Right forelimb (tissue), 1 donor: ENCODE measurements at regions not wholly inside any gene's neighbourhood (a gene's known extent, or its start where the extent isn't known, plus 50 kb on each side); places are given as distances from the start of the nearest gene placed in this dataset.

ENCODE experiments used
- DNase-seq: peaks from one replicate; pipeline ENCODE4 v3.0.0-alpha.2; 2018

- DNase-seq = no peak
Measured at GRCh38 chr9:117546894-117547678, 132.2 kb upstream of the ASTN2 start.

- DNase-seq = no peak
Measured at GRCh38 chr9:117545846-117546245, 131.0 kb upstream of the ASTN2 start.

DNA sequence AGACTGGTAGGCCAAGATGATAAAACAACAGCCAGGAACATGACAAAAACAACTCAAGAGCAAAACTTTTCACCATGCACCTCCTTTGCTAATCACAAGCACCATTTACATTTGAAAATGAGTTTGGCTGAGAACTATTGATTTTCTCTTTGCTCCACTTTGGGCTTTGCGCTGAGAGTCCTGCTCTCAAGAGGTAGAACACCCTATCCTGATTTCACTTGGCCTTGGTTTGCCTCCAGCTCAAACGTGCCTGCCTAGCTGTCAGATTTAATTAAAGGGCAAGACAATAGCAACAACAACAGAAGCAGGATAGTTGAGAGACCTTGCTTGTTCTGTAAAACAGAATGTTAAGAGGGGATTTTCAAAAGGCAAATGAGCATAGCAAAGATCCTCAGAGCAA lies 128.2 kb upstream of the ASTN2 start:
- DNase-seq = no peak

DNA sequence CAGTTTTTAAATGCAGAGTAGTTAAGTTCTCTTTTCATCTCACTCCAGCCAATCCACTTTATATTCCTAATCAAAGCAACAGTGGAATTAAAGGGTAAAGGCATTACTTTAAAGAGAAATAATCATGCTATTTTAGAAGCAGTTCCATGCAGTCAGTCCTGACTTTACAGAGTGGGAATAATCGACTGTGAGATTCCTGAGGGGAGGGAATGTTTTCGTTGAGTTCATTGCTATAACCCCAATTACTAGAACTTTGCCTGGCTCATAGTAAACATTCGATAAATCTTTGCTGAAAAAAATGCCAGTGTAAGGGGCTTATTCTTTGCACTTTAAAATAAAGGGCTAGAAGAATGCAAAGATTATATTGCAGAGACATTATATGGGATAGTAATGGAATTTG lies 127.2 kb upstream of the ASTN2 start:
- no peak for DNase-seq

GRCh38 chr9:117541181-117541580 lies 126.3 kb upstream of the ASTN2 start:
- no peak for DNase-seq

- DNase-seq = no peak
Measured at GRCh38 chr9:117535973-117536372, 121.1 kb upstream of the ASTN2 start.

DNA sequence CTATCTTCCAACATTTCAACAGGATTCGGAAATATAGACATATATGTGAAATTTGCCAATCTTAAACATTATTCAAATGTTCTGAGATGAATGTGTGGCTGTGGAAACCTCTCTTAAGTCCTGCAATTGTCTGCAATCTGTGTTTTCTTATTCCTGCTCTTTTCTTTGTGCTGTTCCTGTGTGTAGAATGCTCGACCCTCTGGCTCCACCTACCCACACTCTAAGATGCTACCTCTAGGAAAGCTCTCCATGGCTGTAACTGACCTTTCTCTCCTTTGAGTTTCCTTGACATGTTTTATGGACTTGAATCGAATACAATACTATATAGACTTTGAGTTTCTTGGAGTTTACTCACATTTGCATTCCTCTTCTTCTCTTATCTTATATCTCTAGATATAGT lies 120.6 kb upstream of the ASTN2 start:
- DNase-seq = no peak

GRCh38 chr9:117528225-117528624 lies 113.4 kb upstream of the ASTN2 start:
- DNase-seq = no peak

GRCh38 chr9:117526674-117527073 lies 111.8 kb upstream of the ASTN2 start:
- no peak for DNase-seq

- DNase-seq = no peak
Measured at GRCh38 chr9:117523531-117524153, 108.8 kb upstream of the ASTN2 start.

GRCh38 chr9:117521293-117521692 lies 106.4 kb upstream of the ASTN2 start:
- DNase-seq = no peak

DNA sequence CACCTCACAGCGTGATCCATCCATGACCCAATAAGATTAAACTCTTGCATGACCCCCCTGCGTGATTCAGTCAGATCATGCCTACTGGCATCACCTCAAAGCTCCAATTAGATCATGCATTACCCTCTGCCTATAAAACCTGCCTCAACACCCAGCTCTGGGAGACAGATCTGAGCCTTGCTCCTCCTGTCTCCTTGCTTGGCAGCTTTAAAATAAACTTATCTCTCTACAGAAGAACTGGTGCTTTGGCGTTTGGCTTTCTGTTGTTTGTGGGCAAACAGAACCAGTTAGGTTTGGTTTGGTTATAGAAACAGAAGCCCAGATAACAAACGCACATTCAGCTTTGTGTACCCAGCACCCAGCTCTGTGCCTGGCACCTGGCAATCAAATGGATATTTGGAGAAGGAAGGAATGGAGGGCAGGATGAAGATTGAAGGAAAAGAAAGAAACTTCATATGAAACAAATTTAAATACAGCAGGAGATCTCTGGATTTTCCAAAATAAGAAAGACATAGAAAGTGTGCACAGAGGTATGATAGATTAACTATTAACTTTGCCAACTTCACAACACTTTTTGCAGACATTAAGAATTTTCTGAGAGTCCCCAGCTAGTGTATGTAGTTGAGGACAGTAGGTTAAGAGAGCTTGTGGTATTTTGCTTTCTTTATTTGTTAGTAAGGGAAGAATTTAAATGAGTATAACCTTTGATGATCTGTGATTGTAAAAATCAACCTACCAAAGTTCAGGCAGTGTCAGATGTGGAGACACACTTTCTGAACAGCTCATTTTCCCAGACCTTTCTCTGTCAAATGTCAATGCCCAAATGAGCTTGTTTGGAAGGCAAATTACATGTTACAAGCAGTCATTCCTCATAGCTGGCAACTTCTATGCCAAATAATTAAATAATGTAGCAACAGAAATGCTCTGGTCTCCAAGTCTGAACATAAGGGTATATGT lies 102.1 kb upstream of the ASTN2 start:
- DNase-seq = no peak

DNA sequence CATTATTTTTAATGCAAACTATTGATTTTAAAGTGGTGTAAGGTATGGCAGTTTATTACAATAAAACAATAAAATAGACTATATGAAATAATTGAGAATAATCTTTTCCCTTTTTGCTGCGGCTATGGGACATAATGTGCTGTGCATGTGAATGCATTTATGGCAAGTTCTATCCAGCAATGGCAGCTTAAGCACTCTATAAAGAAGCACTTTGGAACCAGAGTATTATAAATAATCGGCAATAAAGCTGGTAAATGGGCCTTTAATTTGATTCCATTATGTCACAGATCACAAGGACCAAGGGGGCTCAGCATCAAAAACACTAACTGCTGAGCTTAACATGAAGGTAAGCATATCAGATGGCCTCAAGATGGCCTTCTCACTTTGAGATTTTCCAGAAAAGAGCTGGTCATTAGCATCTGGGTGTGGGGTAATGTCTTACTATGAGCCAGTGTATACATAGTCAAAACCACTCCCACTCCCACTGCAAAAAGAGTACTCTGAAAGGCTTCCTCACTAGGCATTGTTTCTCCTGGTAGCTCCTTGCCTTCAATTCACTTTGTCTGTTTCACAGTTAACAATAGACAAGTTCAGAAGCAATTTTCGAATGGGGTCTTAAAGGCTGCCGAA lies 97.1 kb upstream of the ASTN2 start:
- DNase-seq = no peak

GRCh38 chr9:117496307-117496706 lies 81.5 kb upstream of the ASTN2 start:
- no peak for DNase-seq

GRCh38 chr9:117494401-117495090 lies 79.7 kb upstream of the ASTN2 start:
- DNase-seq = no peak

GRCh38 chr9:117492476-117492875 lies 77.6 kb upstream of the ASTN2 start:
- no peak for DNase-seq

- DNase-seq = no peak
Measured at GRCh38 chr9:117491491-117491890, 76.6 kb upstream of the ASTN2 start.

GRCh38 chr9:117490199-117490598 lies 75.3 kb upstream of the ASTN2 start:
- no peak for DNase-seq

GRCh38 chr9:117488659-117489058 lies 73.8 kb upstream of the ASTN2 start:
- no peak for DNase-seq

- DNase-seq = peak; percentile 78
Measured at GRCh38 chr9:117487555-117488175, 72.8 kb upstream of the ASTN2 start.

DNA sequence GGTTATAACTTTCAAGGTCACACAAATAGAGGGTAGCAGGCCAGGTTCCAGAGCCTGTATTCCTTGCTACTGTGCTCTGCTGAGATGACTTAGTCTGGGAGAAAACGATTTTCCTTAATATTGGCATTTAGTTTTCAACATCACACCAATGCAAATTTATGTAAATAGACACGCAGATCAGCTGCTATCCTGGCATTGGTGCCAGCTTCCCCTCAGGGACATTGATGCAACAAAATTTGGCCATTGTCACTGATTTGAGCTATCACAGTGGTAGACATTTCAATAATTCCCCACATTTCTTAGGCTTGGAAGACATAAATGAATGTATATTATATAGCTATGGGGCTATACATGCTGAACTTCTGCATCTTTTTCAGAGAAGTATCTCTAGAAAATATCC lies 71.6 kb upstream of the ASTN2 start:
- no peak for DNase-seq

- DNase-seq = no peak
Measured at GRCh38 chr9:117485176-117485575, 70.3 kb upstream of the ASTN2 start.
